ENCODE measurements at regions not wholly inside any gene's neighbourhood (a gene's known extent, or its start where the extent isn't known, plus 50 kb on each side); places are given as distances from the start of the nearest gene placed in this dataset.
A peak's percentile ranks its signal among the peaks of the same experiment; 100 is the strongest.
"Not testable (repeated sequence)": the region's sequence is repeated elsewhere in the genome, so short reads cannot be mapped to it uniquely, and the experiment has no call there.

GRCh38 chr18:4721545-4721944, 266.4 kb upstream of the DLGAP1 start:
- H3K27ac ChIP-seq (ENCODE audit: low read depth, low read length, severe bottlenecking): no peak overlapping the region
- H3K9me3 ChIP-seq (ENCODE audit: control insufficient read depth, low read length): no peaks in the 10 kb centered on the region
- no peak overlapping the region for H3K4me3 ChIP-seq (ENCODE audit: extremely low read depth, insufficient read depth, low read length, poor library complexity, severe bottlenecking)
- no peaks in the 10 kb centered on the region for H3K4me1 ChIP-seq (ENCODE audit: control insufficient read depth, insufficient read depth, low read length, poor library complexity, severe bottlenecking)
- WGBS, 2 experiments (ENCODE audit: insufficient coverage in 2 of 2): 89 to 100% methylated on average over 1 of the region's 3 CpGs
- no peaks in the 10 kb centered on the region for H3K36me3 ChIP-seq (ENCODE audit: control insufficient read depth, insufficient read depth, low read length)

- H3K9me3 ChIP-seq (ENCODE audit: control insufficient read depth, low read length): no peaks in the 10 kb centered on the region
- 60 to 100% methylated on average over 1 of the region's 2 CpGs for WGBS, 2 experiments (ENCODE audit: insufficient coverage in 2 of 2)
- peak overlapping the region; percentile 24 for H3K27ac ChIP-seq (ENCODE audit: low read depth, low read length, severe bottlenecking)
- H3K36me3 ChIP-seq (ENCODE audit: control insufficient read depth, insufficient read depth, low read length): no peaks in the 10 kb centered on the region
- no peak overlapping the region for H3K4me3 ChIP-seq (ENCODE audit: extremely low read depth, insufficient read depth, low read length, poor library complexity, severe bottlenecking)
- H3K4me1 ChIP-seq (ENCODE audit: control insufficient read depth, insufficient read depth, low read length, poor library complexity, severe bottlenecking): no peaks in the 10 kb centered on the region
Observed at GRCh38 chr18:4720518-4720917, 265.4 kb upstream of the DLGAP1 start.

- Histone ChIP-seq H3K4me3 (ENCODE audit: extremely low read depth, insufficient read depth, low read length, poor library complexity, severe bottlenecking) (no peak overlapping the region), H3K27ac (ENCODE audit: low read depth, low read length, severe bottlenecking) (no peak overlapping the region), H3K9me3 (ENCODE audit: control insufficient read depth, low read length) (no peaks in the 10 kb centered on the region), H3K36me3 (ENCODE audit: control insufficient read depth, insufficient read depth, low read length) (no peaks in the 10 kb centered on the region), H3K4me1 (ENCODE audit: control insufficient read depth, insufficient read depth, low read length, poor library complexity, severe bottlenecking) (no peaks in the 10 kb centered on the region)
- WGBS, 2 experiments (ENCODE audit: insufficient coverage in 2 of 2): no CpG with 5 or more reads among the region's 1 CpG
Observed at GRCh38 chr18:4705894-4706293, 250.8 kb upstream of the DLGAP1 start.

GRCh38 chr18:4704781-4705180, 249.7 kb upstream of the DLGAP1 start:
- H3K4me1 ChIP-seq (ENCODE audit: control insufficient read depth, insufficient read depth, low read length, poor library complexity, severe bottlenecking): no peaks in the 10 kb centered on the region
- 29 to 62% methylated on average over 1 to 2 of the region's 3 CpGs for WGBS, 2 experiments (ENCODE audit: insufficient coverage in 2 of 2)
- H3K9me3 ChIP-seq (ENCODE audit: control insufficient read depth, low read length): no peaks in the 10 kb centered on the region
- H3K4me3 ChIP-seq (ENCODE audit: extremely low read depth, insufficient read depth, low read length, poor library complexity, severe bottlenecking): no peak overlapping the region
- no peaks in the 10 kb centered on the region for H3K36me3 ChIP-seq (ENCODE audit: control insufficient read depth, insufficient read depth, low read length)
- H3K27ac ChIP-seq (ENCODE audit: low read depth, low read length, severe bottlenecking): no peak overlapping the region

GRCh38 chr18:4691836-4692235, 236.7 kb upstream of the DLGAP1 start:
- WGBS, 2 experiments (ENCODE audit: insufficient coverage in 2 of 2): 91 to 95% methylated on average over 17 of the region's 17 CpGs
- Histone ChIP-seq H3K9me3 (ENCODE audit: control insufficient read depth, low read length) (no peaks in the 10 kb centered on the region), H3K36me3 (ENCODE audit: control insufficient read depth, insufficient read depth, low read length) (no peaks in the 10 kb centered on the region), H3K4me1 (ENCODE audit: control insufficient read depth, insufficient read depth, low read length, poor library complexity, severe bottlenecking) (no peaks in the 10 kb centered on the region), H3K27ac (ENCODE audit: low read depth, low read length, severe bottlenecking) (no peak overlapping the region), H3K4me3 (ENCODE audit: extremely low read depth, insufficient read depth, low read length, poor library complexity, severe bottlenecking) (no peak overlapping the region)

GRCh38 chr18:4678685-4679084, 223.6 kb upstream of the DLGAP1 start:
- not testable (repeated sequence) for H3K4me3 ChIP-seq (ENCODE audit: extremely low read depth, insufficient read depth, low read length, poor library complexity, severe bottlenecking); H3K9me3 ChIP-seq (ENCODE audit: control insufficient read depth, low read length); H3K27ac ChIP-seq (ENCODE audit: low read depth, low read length, severe bottlenecking); H3K4me1 ChIP-seq (ENCODE audit: control insufficient read depth, insufficient read depth, low read length, poor library complexity, severe bottlenecking); H3K36me3 ChIP-seq (ENCODE audit: control insufficient read depth, insufficient read depth, low read length)
- WGBS, 2 experiments (ENCODE audit: insufficient coverage in 2 of 2): 80 to 96% methylated on average over 3 to 5 of the region's 5 CpGs

- no peaks in the 10 kb centered on the region for H3K36me3 ChIP-seq (ENCODE audit: control insufficient read depth, insufficient read depth, low read length)
- no peaks in the 10 kb centered on the region for H3K4me1 ChIP-seq (ENCODE audit: control insufficient read depth, insufficient read depth, low read length, poor library complexity, severe bottlenecking)
- 80 to 82% methylated on average over 2 to 3 of the region's 3 CpGs for WGBS, 2 experiments (ENCODE audit: insufficient coverage in 2 of 2)
- no peaks in the 10 kb centered on the region for H3K9me3 ChIP-seq (ENCODE audit: control insufficient read depth, low read length)
- H3K27ac ChIP-seq (ENCODE audit: low read depth, low read length, severe bottlenecking): no peak overlapping the region
- H3K4me3 ChIP-seq (ENCODE audit: extremely low read depth, insufficient read depth, low read length, poor library complexity, severe bottlenecking): no peak overlapping the region
Observed at GRCh38 chr18:4677006-4677405, 221.9 kb upstream of the DLGAP1 start.

GRCh38 chr18:4672162-4672561, 217.1 kb upstream of the DLGAP1 start:
- no peaks in the 10 kb centered on the region for H3K4me1 ChIP-seq (ENCODE audit: control insufficient read depth, insufficient read depth, low read length, poor library complexity, severe bottlenecking)
- H3K9me3 ChIP-seq (ENCODE audit: control insufficient read depth, low read length): peaks cover 6% of the 10 kb centered on the region
- H3K4me3 ChIP-seq (ENCODE audit: extremely low read depth, insufficient read depth, low read length, poor library complexity, severe bottlenecking): no peak overlapping the region
- 78 to 80% methylated on average over 3 to 4 of the region's 6 CpGs for WGBS, 2 experiments (ENCODE audit: insufficient coverage in 2 of 2)
- H3K36me3 ChIP-seq (ENCODE audit: control insufficient read depth, insufficient read depth, low read length): no peaks in the 10 kb centered on the region
- no peak overlapping the region for H3K27ac ChIP-seq (ENCODE audit: low read depth, low read length, severe bottlenecking)

- Histone ChIP-seq H3K4me1 (ENCODE audit: control insufficient read depth, insufficient read depth, low read length, poor library complexity, severe bottlenecking) (no peaks in the 10 kb centered on the region), H3K27ac (ENCODE audit: low read depth, low read length, severe bottlenecking) (no peak overlapping the region), H3K4me3 (ENCODE audit: extremely low read depth, insufficient read depth, low read length, poor library complexity, severe bottlenecking) (no peak overlapping the region), H3K9me3 (ENCODE audit: control insufficient read depth, low read length) (peaks cover 5% of the 10 kb centered on the region), H3K36me3 (ENCODE audit: control insufficient read depth, insufficient read depth, low read length) (no peaks in the 10 kb centered on the region)
Observed at GRCh38 chr18:4658804-4659203, 203.7 kb upstream of the DLGAP1 start.

GRCh38 chr18:4653418-4653817, 198.3 kb upstream of the DLGAP1 start:
- Histone ChIP-seq H3K4me1 (ENCODE audit: control insufficient read depth, insufficient read depth, low read length, poor library complexity, severe bottlenecking) (no peaks in the 10 kb centered on the region), H3K36me3 (ENCODE audit: control insufficient read depth, insufficient read depth, low read length) (no peaks in the 10 kb centered on the region), H3K9me3 (ENCODE audit: control insufficient read depth, low read length) (no peaks in the 10 kb centered on the region), H3K4me3 (ENCODE audit: extremely low read depth, insufficient read depth, low read length, poor library complexity, severe bottlenecking) (no peak overlapping the region), H3K27ac (ENCODE audit: low read depth, low read length, severe bottlenecking) (no peak overlapping the region)
- WGBS, 2 experiments (ENCODE audit: insufficient coverage in 2 of 2): 100% methylated on average over 2 of the region's 2 CpGs

GRCh38 chr18:4641771-4642368, 186.8 kb upstream of the DLGAP1 start:
- Histone ChIP-seq H3K4me1 (ENCODE audit: control insufficient read depth, insufficient read depth, low read length, poor library complexity, severe bottlenecking) (no peaks in the 10 kb centered on the region), H3K27ac (ENCODE audit: low read depth, low read length, severe bottlenecking) (no peak overlapping the region), H3K4me3 (ENCODE audit: extremely low read depth, insufficient read depth, low read length, poor library complexity, severe bottlenecking) (no peak overlapping the region), H3K9me3 (ENCODE audit: control insufficient read depth, low read length) (no peaks in the 10 kb centered on the region), H3K36me3 (ENCODE audit: control insufficient read depth, insufficient read depth, low read length) (no peaks in the 10 kb centered on the region)
- 85 to 86% methylated on average over 3 to 4 of the region's 5 CpGs for WGBS, 2 experiments (ENCODE audit: insufficient coverage in 2 of 2)
